T-cell (primary cell): ENCODE measurements at regions not wholly inside any gene's neighbourhood (a gene's known extent, or its start where the extent isn't known, plus 50 kb on each side); places are given as distances from the start of the nearest gene placed in this dataset.

ENCODE experiments used
- ATAC-seq, 4 experiments: fragments of 200-7000 bp in 3 of 4; fragments of 150-1000 bp in 1 of 4; cut with Tn5 transposase; replicated peaks in 1 of 4; 1 replicate in 3 of 4; 2 replicates in 1 of 4; pipeline ENCODE4 v1.10.0; 2021; ENCODE audit warnings: moderate library complexity in 3 of 4, mild to moderate bottlenecking in 2 of 4, moderate number of reproducible peaks in 1 of 4
- CTCF ChIA-PET, 2 donors: fragments of 300-600 bp; sonication (Branson Sonifier 250); formaldehyde crosslinking; loops; one replicate each; lab custom pipeline; 2022; ENCODE audit warnings: antibody characterized with exemption in 2 of 2; lab: Charles Lee
- POLR2A ChIA-PET, 2 donors: fragments of 300-600 bp; sonication (Branson Sonifier 250); formaldehyde crosslinking; loops; one replicate each; lab custom pipeline; 2022; ENCODE audit warnings: antibody characterized with exemption in 2 of 2; lab: Charles Lee
- DNase-seq, 35 experiments: peaks; one replicate each; pipeline versions ENCODE4 v3.0.0 to v3.0.0-alpha.2; 2013 to 2023
- H3K27ac ChIP-seq: one replicate; pipeline ENCODE4 v1.5.1; 2013; ENCODE audit warnings: low read length
- H3K27me3 ChIP-seq, 2 experiments: replicated peaks in 1 of 2; 1 replicate in 1 of 2; 2 replicates in 1 of 2; pipeline versions ENCODE4 v1.6.1 to v1.7.0; 2013; ENCODE audit warnings: low read length in 1 of 2, mixed read lengths in 1 of 2; ENCODE audit not compliant: control insufficient read depth in 2 of 2, insufficient read depth in 2 of 2; ENCODE audit errors: extremely low read depth in 1 of 2
- H3K36me3 ChIP-seq, 2 donors: 1 replicate in 1 of 2; 2 replicates in 1 of 2; pipeline versions ENCODE4 v1.6.1 to v1.7.0; 2013; ENCODE audit warnings: low read length in 1 of 2; ENCODE audit not compliant: control insufficient read depth in 2 of 2, insufficient read depth in 1 of 2; ENCODE audit errors: extremely low read depth in 1 of 2
- H3K4me1 ChIP-seq, 2 experiments: 1 replicate in 1 of 2; 2 replicates in 1 of 2; pipeline versions ENCODE4 v1.6.1 to v1.7.0; 2013; ENCODE audit warnings: low read length in 2 of 2, mixed read lengths in 1 of 2; ENCODE audit not compliant: insufficient read depth in 2 of 2, control insufficient read depth in 1 of 2; ENCODE audit errors: extremely low read depth in 1 of 2
- H3K4me3 ChIP-seq, 2 donors: 1 replicate in 1 of 2; 2 replicates in 1 of 2; pipeline versions ENCODE4 v1.5.1 to v1.7.0; 2013; ENCODE audit warnings: mild to moderate bottlenecking in 2 of 2, low read length in 1 of 2, moderate library complexity in 1 of 2; ENCODE audit not compliant: control insufficient read depth in 1 of 2; ENCODE audit errors: extremely low read depth in 1 of 2
- H3K9me3 ChIP-seq: 2 replicates; pipeline ENCODE4 v1.7.0; 2013
- H3K27ac Mint-ChIP-seq, 2 donors: one replicate each; pipeline ENCODE4 v1.8.0; 2020 to 2021; ENCODE audit warnings: mild to moderate bottlenecking in 2 of 2, mixed read lengths in 2 of 2
- H3K27me3 Mint-ChIP-seq, 2 donors: one replicate each; pipeline ENCODE4 v1.8.0; 2021 to 2022; ENCODE audit warnings: mixed read lengths in 2 of 2
- H3K36me3 Mint-ChIP-seq: one replicate; pipeline ENCODE4 v1.8.0; 2021; ENCODE audit warnings: mixed read lengths
- H3K4me1 Mint-ChIP-seq, 3 donors: one replicate each; pipeline ENCODE4 v1.8.0; 2020 to 2022; ENCODE audit warnings: mixed read lengths in 3 of 3, mild to moderate bottlenecking in 1 of 3
- H3K4me3 Mint-ChIP-seq, 3 donors: one replicate each; pipeline ENCODE4 v1.8.0; 2020 to 2022; ENCODE audit warnings: mild to moderate bottlenecking in 3 of 3, mixed read lengths in 3 of 3, moderate library complexity in 3 of 3
- H3K9me3 Mint-ChIP-seq, 3 donors: one replicate each; pipeline ENCODE4 v1.8.0; 2020 to 2022; ENCODE audit warnings: mixed read lengths in 3 of 3
- WGBS: methylation state at CpG from one replicate; pipeline ENCODE4 v1.1.5; 2013; ENCODE audit warnings: missing lambda C conversion rate; ENCODE audit not compliant: insufficient coverage; 5-methylcytosine and 5-hydroxymethylcytosine counted together

DNA sequence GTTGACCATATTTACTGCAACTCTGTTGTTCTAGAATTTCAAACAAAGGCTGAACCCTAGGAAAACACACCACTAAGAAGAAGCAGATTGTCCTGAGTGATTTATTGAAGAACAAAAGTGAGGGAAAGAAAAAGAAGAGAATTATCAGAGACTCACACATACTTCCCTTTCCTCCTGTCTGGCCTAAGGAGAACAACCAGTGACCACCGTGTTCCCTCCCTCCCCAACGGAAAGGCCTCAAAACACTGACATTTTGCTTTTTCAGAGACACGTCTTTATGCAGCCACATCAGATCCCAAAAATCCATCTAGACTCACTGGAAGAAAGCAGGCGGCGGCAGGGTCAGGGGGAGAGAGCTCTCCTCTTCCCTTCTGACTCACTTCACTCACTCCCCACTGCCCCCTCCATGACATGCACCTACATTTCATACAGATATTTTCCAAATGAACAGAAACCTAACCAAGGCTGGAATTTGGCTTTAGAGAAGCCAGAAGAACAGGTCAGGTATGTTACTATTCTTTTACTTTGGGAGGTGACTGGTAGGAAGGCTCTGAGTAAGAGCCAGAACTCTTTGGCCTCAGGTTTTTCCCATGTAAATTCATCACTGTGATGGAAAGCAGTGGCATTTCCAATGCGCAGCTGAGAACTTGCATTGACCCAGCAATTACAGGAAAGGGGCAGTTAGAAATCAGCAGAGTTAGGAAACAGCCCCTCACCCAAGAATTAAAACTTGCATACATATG lies 169.9 kb downstream of the BCL11A start:
- Mint-ChIP-seq H3K36me3 (no peaks in the 10 kb centered on the region), H3K9me3 (no peaks in the 10 kb centered on the region), H3K4me3 (no peak overlapping the region), H3K27ac (no peak overlapping the region), H3K4me1 (no peaks in the 10 kb centered on the region), H3K27me3 (peaks cover 1 to 8% of the 10 kb centered on the region in 2 donors)
- Histone ChIP-seq H3K4me3 (no peak overlapping the region), H3K27me3 (peaks cover 0 to 5% of the 10 kb centered on the region in 2 experiments), H3K36me3 (no peaks in the 10 kb centered on the region), H3K27ac (no peak overlapping the region), H3K9me3 (no peaks in the 10 kb centered on the region), H3K4me1 (no peaks in the 10 kb centered on the region)
- no peak for ATAC-seq
- WGBS, result 82% methylated on average over 6 of the region's 6 CpGs
- ChIA-PET CTCF (no interaction called here), POLR2A (no interaction called here)
- no peak for DNase-seq

DNA sequence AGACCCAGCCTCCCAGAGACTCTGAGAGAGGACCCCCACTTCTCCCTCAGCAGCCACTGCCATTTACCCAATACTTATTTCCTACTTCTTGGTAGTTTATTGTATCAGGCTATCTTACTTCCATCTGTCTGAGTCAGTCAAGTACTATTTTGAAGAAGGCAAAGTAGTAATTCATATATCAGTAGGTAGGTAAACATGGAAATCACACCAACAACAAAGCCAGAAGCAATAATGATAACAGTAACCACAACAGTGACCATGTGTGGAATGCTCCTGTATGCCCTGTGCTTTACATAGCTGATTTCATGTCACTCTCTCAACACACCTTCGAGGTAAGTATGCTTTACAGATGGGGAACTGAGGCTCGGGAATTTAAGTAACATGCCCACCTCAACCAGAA lies 173.0 kb downstream of the BCL11A start:
- Histone ChIP-seq H3K27me3 (no peaks in the 10 kb centered on the region), H3K36me3 (no peaks in the 10 kb centered on the region), H3K9me3 (no peaks in the 10 kb centered on the region), H3K27ac (no peak overlapping the region), H3K4me3 (no peak overlapping the region), H3K4me1 (no peaks in the 10 kb centered on the region)
- DNase-seq, result no peak
- ATAC-seq, result no peak
- CTCF ChIA-PET, result interaction anchor here in 1 of 2 donors (0.9 kb wide), 1 partner anchor 596 kb away, joined by 3 read pairs; no protein-coding TSS in a partner anchor
- Mint-ChIP-seq H3K27ac (no peak overlapping the region), H3K4me1 (no peaks in the 10 kb centered on the region), H3K9me3 (no peaks in the 10 kb centered on the region), H3K27me3 (peaks cover 1 to 8% of the 10 kb centered on the region in 2 donors), H3K4me3 (no peak overlapping the region), H3K36me3 (no peaks in the 10 kb centered on the region)
- 100% methylated on average over 2 of the region's 2 CpGs for WGBS
- POLR2A ChIA-PET, result no interaction called here

DNA sequence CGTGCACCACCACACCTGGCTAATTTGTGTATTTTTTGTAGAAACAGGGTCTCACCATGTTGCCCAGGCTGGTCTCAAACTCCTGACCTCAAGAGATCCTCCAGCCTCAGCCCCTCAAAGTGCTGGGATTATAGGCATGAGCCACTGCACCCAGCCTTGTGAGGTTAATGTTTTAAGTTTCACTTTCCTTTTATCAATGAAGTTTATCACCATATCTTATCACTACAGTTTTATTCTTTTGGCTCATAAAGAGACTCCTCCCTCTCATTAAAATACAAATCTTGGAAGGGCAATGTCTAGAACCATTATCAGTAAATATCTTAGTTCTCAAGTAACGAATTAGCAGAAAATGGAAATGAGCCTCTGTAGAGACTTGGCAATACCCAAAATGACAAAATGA lies 173.8 kb downstream of the BCL11A start:
- Histone ChIP-seq H3K4me3 (no peak overlapping the region), H3K27me3 (no peaks in the 10 kb centered on the region), H3K36me3 (no peaks in the 10 kb centered on the region), H3K9me3 (no peaks in the 10 kb centered on the region), H3K4me1 (no peaks in the 10 kb centered on the region), H3K27ac (no peak overlapping the region)
- Mint-ChIP-seq H3K9me3 (no peaks in the 10 kb centered on the region), H3K27me3 (peaks cover 1 to 8% of the 10 kb centered on the region in 2 donors), H3K36me3 (no peaks in the 10 kb centered on the region), H3K27ac (no peak overlapping the region), H3K4me1 (no peaks in the 10 kb centered on the region), H3K4me3 (no peak overlapping the region)
- POLR2A ChIA-PET, result interaction anchor here in 1 of 2 donors (0.5 kb wide), 1 partner anchor 167 kb away, joined by 4 read pairs; no protein-coding TSS in a partner anchor
- no peak for ATAC-seq
- no CpG with 5 or more reads among the region's 2 CpGs for WGBS
- CTCF ChIA-PET, result no interaction called here
- DNase-seq, result no peak

DNA sequence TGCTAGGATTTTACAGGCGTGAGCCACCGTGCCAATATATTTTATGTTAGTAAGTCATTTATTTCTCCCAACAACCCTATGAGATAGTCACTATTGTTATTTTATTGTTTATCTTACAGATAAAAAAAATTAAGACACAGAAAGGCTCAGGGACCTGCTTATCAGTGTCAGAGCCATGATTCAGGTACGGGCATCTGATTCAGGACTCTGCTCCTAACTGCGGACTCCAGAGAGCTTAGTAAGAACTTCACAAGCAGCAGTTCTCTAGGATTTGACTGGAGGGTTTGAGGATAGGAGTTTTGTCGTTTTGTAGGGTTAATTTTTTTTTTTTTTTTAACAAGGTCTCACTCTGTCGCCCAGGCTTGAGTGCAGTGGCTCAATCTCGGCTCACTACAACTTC lies 174.2 kb downstream of the BCL11A start:
- WGBS, result 94% methylated on average over 2 of the region's 7 CpGs
- Mint-ChIP-seq H3K27ac (no peak overlapping the region), H3K4me3 (no peak overlapping the region), H3K9me3 (no peaks in the 10 kb centered on the region), H3K36me3 (no peaks in the 10 kb centered on the region), H3K4me1 (no peaks in the 10 kb centered on the region), H3K27me3 (peaks cover 1 to 8% of the 10 kb centered on the region in 2 donors)
- Histone ChIP-seq H3K27ac (no peak overlapping the region), H3K36me3 (no peaks in the 10 kb centered on the region), H3K27me3 (no peaks in the 10 kb centered on the region), H3K4me3 (no peak overlapping the region), H3K4me1 (no peaks in the 10 kb centered on the region), H3K9me3 (no peaks in the 10 kb centered on the region)
- ATAC-seq (no peak), DNase-seq (no peak)
- POLR2A ChIA-PET, result interaction anchor here in 1 of 2 donors (0.7 kb wide), 1 partner anchor 11 kb away, joined by 7 read pairs; no protein-coding TSS in a partner anchor
- CTCF ChIA-PET, result no interaction called here

DNA sequence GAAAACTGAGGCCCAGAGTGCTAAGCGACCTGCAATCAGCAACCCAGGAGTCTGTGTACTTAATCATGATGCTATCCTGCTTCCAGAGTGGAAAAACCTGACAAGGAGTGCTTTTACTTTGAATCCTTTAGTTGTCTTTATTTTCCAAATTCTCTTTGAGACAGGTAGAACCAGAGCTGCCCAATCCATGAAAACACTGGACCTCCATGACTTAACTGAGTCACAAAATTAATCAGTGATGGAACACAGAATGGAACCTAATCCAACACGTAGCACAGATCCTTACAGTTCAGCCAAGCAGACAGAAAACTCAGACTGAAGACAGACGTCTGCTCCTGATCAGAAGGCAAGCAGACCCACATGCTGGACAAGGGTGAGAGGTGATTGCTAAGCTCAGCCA lies 175.6 kb downstream of the BCL11A start:
- no peaks in the 10 kb centered on the region for H3K36me3 Mint-ChIP-seq
- 33% methylated on average over 1 of the region's 3 CpGs for WGBS
- no peaks in the 10 kb centered on the region for H3K9me3 Mint-ChIP-seq

DNA sequence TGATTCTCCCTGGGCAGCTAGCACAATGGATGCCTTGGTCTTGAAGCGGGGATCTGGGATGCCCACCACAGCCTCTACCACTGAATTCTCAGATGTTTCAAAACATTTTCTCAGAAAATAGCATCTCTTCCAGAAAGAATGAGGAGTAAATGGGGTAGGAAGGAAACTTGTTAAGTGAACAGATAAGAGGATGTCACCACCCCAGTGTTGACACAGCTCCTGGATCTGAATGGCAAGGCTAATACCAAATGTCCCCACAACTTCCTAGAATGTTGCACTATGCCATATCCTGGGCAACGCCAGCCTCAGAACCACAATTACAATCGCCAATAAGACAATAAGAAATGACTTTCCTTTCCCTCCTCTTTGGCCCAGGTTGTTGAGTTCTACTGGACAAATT lies 177.2 kb downstream of the BCL11A start:
- H3K9me3 ChIP-seq, result no peaks in the 10 kb centered on the region
- Mint-ChIP-seq H3K36me3 (no peaks in the 10 kb centered on the region), H3K4me3 (no peak overlapping the region), H3K4me1 (no peaks in the 10 kb centered on the region), H3K27ac (no peak overlapping the region), H3K27me3 (no peaks in the 10 kb centered on the region), H3K9me3 (no peaks in the 10 kb centered on the region)
- no peaks in the 10 kb centered on the region for H3K36me3 ChIP-seq
- 67% methylated on average over 1 of the region's 3 CpGs for WGBS
- H3K27ac ChIP-seq, result no peak overlapping the region
- ChIA-PET CTCF (interaction anchor here in 1 of 2 donors (0.6 kb wide), 1 partner anchor 1918 kb away, joined by 5 read pairs; no protein-coding TSS in a partner anchor), POLR2A (no interaction called here)
- DNase-seq (no peak), ATAC-seq (no peak)
- H3K4me3 ChIP-seq, result no peak overlapping the region
- H3K27me3 ChIP-seq, result peaks cover 0 to 9% of the 10 kb centered on the region in 2 experiments
- H3K4me1 ChIP-seq, result no peaks in the 10 kb centered on the region

More for the DNA sequence above, 175.6 kb downstream of the BCL11A start:
- H3K27ac ChIP-seq, result no peak overlapping the region
- no peaks in the 10 kb centered on the region for H3K27me3 ChIP-seq
- no peak overlapping the region for H3K4me3 ChIP-seq
- H3K4me1 ChIP-seq, result no peaks in the 10 kb centered on the region
- H3K27me3 Mint-ChIP-seq, result peaks cover 0 to 5% of the 10 kb centered on the region in 2 donors
- DNase-seq, result no peak
- no peak overlapping the region for H3K27ac Mint-ChIP-seq
- no peaks in the 10 kb centered on the region for H3K36me3 ChIP-seq
- H3K4me3 Mint-ChIP-seq, result no peak overlapping the region
- ChIA-PET CTCF (no interaction called here), POLR2A (no interaction called here)
- ATAC-seq, result no peak
- H3K4me1 Mint-ChIP-seq, result no peaks in the 10 kb centered on the region
- no peaks in the 10 kb centered on the region for H3K9me3 ChIP-seq
